Sigmoid colon (tissue), 6 donors: ENCODE measurements at regions not wholly inside any gene's neighbourhood (a gene's known extent, or its start where the extent isn't known, plus 50 kb on each side); places are given as distances from the start of the nearest gene placed in this dataset.

ENCODE experiments used
- DNase-seq: peaks from one replicate; pipeline ENCODE4 v3.0.0-alpha.2; 2019
- H3K27ac ChIP-seq, 4 donors: fragments of 200-600 bp; sonication (generic); one replicate each; pipeline ENCODE4 v1.5.1; 2016 to 2019; ENCODE audit warnings: mild to moderate bottlenecking in 1 of 4
- H3K27me3 ChIP-seq, 3 donors: fragments of 200-600 bp; sonication (generic); one replicate each; pipeline ENCODE4 v1.5.1; 2019; ENCODE audit warnings: mild to moderate bottlenecking in 1 of 3
- H3K36me3 ChIP-seq, 4 donors: fragments of 200-600 bp; sonication (generic); one replicate each; pipeline ENCODE4 v1.5.1; 2016 to 2019
- H3K4me1 ChIP-seq, 4 donors: fragments of 200-600 bp; sonication (generic); one replicate each; pipeline ENCODE4 v1.5.1; 2017 to 2019
- H3K4me3 ChIP-seq, 4 donors: fragments of 200-600 bp; sonication (generic); one replicate each; pipeline ENCODE4 v1.5.1; 2017 to 2019; ENCODE audit warnings: mild to moderate bottlenecking in 2 of 4, moderate library complexity in 1 of 4
- H3K9me3 ChIP-seq, 4 donors: fragments of 200-600 bp in 3 of 4; sonication (generic) in 3 of 4; one replicate each; pipeline versions ENCODE4 v1.5.1 to v1.6.1; 2013 to 2019
- CTCF ChIP-seq, 4 experiments: fragments of 450-650 bp in 3 of 4; fragments of 200-600 bp in 1 of 4; IDR thresholded peaks; one replicate each; pipeline ENCODE4 v1.5.1; 2016 to 2019; ENCODE audit warnings: antibody characterized with exemption in 4 of 4, mild to moderate bottlenecking in 3 of 4, moderate library complexity in 2 of 4
- EP300 ChIP-seq, 4 donors: sonication (generic); formaldehyde crosslinking; IDR thresholded peaks; one replicate each; pipeline ENCODE4 v1.6.1; 2017; ENCODE audit warnings: antibody characterized with exemption in 4 of 4
- POLR2A ChIP-seq, 2 donors: fragments of 450-650 bp; IDR thresholded peaks; one replicate each; pipeline ENCODE4 v1.6.1; 2016; ENCODE audit warnings: antibody characterized with exemption in 2 of 2, mild to moderate bottlenecking in 2 of 2, moderate library complexity in 2 of 2
- POLR2AphosphoS5 ChIP-seq, 4 donors: sonication (generic); formaldehyde crosslinking; IDR thresholded peaks; one replicate each; pipeline ENCODE4 v1.6.1; 2017; ENCODE audit warnings: antibody characterized with exemption in 4 of 4
- WGBS, 2 donors: extraction: QIAGEN DNeasy Blood & Tissue Kit; methylation state at CpG; one replicate each; pipeline ENCODE4 v1.1.7; 2013; 5-methylcytosine and 5-hydroxymethylcytosine counted together
- intact Hi-C: fragments of 100-400 bp; cut with DNase I; formaldehyde crosslinking; loops from one replicate; pipeline ENCODE4 v1.15.1; 2023
- donor health status: healthy with polysubstance abuse.
- donor health status: healthy.

- Histone ChIP-seq H3K4me1 (peaks cover 0 to 18% (median 13%) of the 10 kb centered on the region in 4 donors), H3K4me3 (no peak overlapping the region), H3K27me3 (no peaks in the 10 kb centered on the region), H3K27ac (no peak overlapping the region), H3K36me3 (no peaks in the 10 kb centered on the region), H3K9me3 (peaks cover 0 to 9% (median 4%) of the 10 kb centered on the region in 4 donors)
- intact Hi-C loops, result no loop called here
- DNase-seq, result no peak
- TF ChIP-seq POLR2AphosphoS5 (IDR thresholded peaks at IDR 0.05) (no peak), CTCF (IDR thresholded peaks at IDR 0.05) (no peak), POLR2A (IDR thresholded peaks at IDR 0.05) (no peak), EP300 (IDR thresholded peaks at IDR 0.05) (no peak)
Measured at GRCh38 chr14:55980970-55981369, 137.2 kb upstream of the PELI2 start.

- WGBS, 2 donors, result 66 to 71% methylated on average over 2 of the region's 2 CpGs
- Histone ChIP-seq H3K9me3 (peaks cover 0 to 4% (median 2%) of the 10 kb centered on the region in 4 donors), H3K4me3 (no peak overlapping the region), H3K4me1 (no peaks in the 10 kb centered on the region), H3K27me3 (no peaks in the 10 kb centered on the region), H3K36me3 (no peaks in the 10 kb centered on the region), H3K27ac (no peak overlapping the region)
- no peak for TF ChIP-seq POLR2AphosphoS5 (IDR thresholded peaks at IDR 0.05)
- no peak for TF ChIP-seq CTCF (IDR thresholded peaks at IDR 0.05)
- TF ChIP-seq POLR2A (IDR thresholded peaks at IDR 0.05), result no peak
- no peak for TF ChIP-seq EP300 (IDR thresholded peaks at IDR 0.05)
- DNase-seq, result no peak
- intact Hi-C loops, result no loop called here
Measured at GRCh38 chr14:55986069-55986468, 132.1 kb upstream of the PELI2 start.

DNA sequence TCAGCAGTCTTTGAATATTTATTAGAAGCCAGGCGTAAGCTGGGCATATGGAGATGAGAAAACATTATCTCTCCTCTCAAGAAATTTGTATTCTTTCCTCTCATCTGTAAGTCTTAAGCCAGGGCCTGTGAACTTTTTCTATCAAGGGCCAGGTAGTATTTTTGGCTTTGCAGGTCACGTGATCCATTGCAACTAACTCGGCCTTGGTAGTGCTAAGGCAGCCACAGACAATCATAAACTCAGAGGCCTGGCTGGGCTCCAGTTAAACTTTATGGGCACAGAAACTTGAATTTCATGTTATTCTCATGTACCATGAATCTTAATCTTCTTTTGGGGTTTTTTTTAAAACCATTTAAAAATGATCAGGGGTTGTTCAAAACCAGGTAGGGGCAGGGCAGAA is 117.4 kb upstream of the PELI2 start:
- DNase-seq, result no peak
- 44 to 76% methylated on average over 3 of the region's 3 CpGs for WGBS, 2 donors
- Histone ChIP-seq H3K4me3 (no peak overlapping the region), H3K27ac (no peak overlapping the region), H3K36me3 (no peaks in the 10 kb centered on the region), H3K9me3 (no peaks in the 10 kb centered on the region), H3K27me3 (no peaks in the 10 kb centered on the region), H3K4me1 (peaks cover 0 to 13% (median 0%) of the 10 kb centered on the region in 4 donors)
- TF ChIP-seq POLR2AphosphoS5 (IDR thresholded peaks at IDR 0.05), result no peak
- intact Hi-C loops, result no loop called here

DNA sequence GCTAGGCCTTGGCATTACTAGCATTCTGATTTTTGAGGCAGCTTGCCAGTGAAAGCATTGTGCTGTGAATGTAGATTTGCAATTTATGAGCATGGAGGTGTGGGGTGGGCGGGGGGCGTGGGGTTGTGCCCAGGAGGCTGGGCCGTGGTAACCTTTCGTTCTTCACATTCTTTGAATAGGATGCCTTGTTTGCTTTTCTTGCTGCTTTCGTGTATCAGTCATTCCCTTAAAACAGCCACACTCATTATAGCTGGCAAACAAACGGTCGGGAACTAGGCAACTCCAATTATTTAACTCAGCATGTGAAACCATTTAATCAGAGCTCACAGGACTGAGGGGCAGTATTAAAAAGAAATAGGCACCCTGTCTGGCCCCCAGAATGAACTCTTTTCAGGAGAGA is 115.9 kb upstream of the PELI2 start:
- H3K27ac ChIP-seq, result no peak overlapping the region
- no peaks in the 10 kb centered on the region for H3K27me3 ChIP-seq
- no peak overlapping the region for H3K4me3 ChIP-seq
- intact Hi-C loops, result no loop called here
- TF ChIP-seq POLR2AphosphoS5 (IDR thresholded peaks at IDR 0.05) (no peak), CTCF (IDR thresholded peaks at IDR 0.05) (no peak), POLR2A (IDR thresholded peaks at IDR 0.05) (no peak), EP300 (IDR thresholded peaks at IDR 0.05) (no peak)
- WGBS, 2 donors, result 33 to 72% methylated on average over 7 of the region's 7 CpGs
- H3K4me1 ChIP-seq, result peaks cover 0 to 13% (median 0%) of the 10 kb centered on the region in 4 donors
- no peaks in the 10 kb centered on the region for H3K9me3 ChIP-seq
- H3K36me3 ChIP-seq, result no peaks in the 10 kb centered on the region
- DNase-seq, result no peak

DNA sequence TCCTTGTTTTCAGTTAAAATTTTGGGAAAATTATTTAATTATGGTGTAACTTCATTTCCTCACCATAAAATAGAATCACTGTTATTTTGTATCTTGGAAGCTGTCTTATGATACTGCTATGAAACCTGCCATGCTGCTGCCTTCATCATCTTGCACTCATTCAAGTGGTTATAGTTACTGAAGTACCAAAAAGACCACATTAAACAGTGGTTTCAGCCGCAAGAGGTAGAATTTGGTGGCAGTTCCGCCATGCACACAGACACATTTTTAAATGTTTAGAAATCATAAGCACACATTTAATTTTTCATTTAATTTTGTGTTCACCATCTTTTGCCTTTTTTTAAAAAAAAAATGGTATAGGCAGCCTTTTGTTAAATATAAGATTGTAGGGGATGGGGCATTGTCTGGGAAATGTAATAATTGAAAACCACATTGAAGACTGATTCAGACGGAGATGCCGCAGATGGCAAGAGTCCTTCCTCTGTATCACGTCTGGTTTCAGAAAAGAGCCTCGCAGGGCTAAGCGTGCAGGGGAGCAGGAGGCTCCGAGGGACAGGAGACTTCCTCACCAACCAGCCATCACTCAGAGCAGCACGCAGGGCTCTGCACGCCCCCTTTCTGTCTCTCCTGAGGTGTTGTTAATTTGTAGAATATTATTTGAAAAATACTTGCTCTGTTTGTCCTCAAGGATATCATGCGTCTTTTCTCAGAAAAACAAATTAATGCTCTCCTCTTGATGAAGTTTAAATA is 115.2 kb upstream of the PELI2 start:
- H3K36me3 ChIP-seq, result no peaks in the 10 kb centered on the region
- no peak for DNase-seq
- H3K4me1 ChIP-seq, result peaks cover 0 to 13% (median 0%) of the 10 kb centered on the region in 4 donors
- WGBS, 2 donors, result 65 to 90% methylated on average over 11 of the region's 11 CpGs
- intact Hi-C loops, result no loop called here
- H3K27ac ChIP-seq, result no peak overlapping the region
- no peaks in the 10 kb centered on the region for H3K27me3 ChIP-seq
- no peak overlapping the region for H3K4me3 ChIP-seq
- H3K9me3 ChIP-seq, result no peaks in the 10 kb centered on the region
- TF ChIP-seq CTCF (IDR thresholded peaks at IDR 0.05), result no peak
